ENCODE measurements at regions not wholly inside any gene's neighbourhood (a gene's known extent, or its start where the extent isn't known, plus 50 kb on each side); places are given as distances from the start of the nearest gene placed in this dataset.
A peak's percentile ranks its signal among the peaks of the same experiment; 100 is the strongest.

- TF ChIP-seq HNF4A (conservative IDR thresholded peaks at IDR 0.05) (no peak), RAD21 (IDR thresholded peaks at IDR 0.05) (peak in 1 of 2 donors; percentile 31), JUND (IDR thresholded peaks at IDR 0.05) (no peak), CTCF (IDR thresholded peaks at IDR 0.05; ENCODE audit: low read depth, low read length, missing input control) (peak; percentile 43), TAF1 (conservative IDR thresholded peaks at IDR 0.05) (no peak), REST (IDR thresholded peaks at IDR 0.05) (no peak), EGR1 (IDR thresholded peaks at IDR 0.05; ENCODE audit: low read depth in 2 of 2) (no peak), ZBTB33 (IDR thresholded peaks at IDR 0.05) (no peak), YY1 (IDR thresholded peaks at IDR 0.05) (no peak), HNF4G (IDR thresholded peaks at IDR 0.05) (no peak), NR2F2 (IDR thresholded peaks at IDR 0.05) (no peak), MAX (IDR thresholded peaks at IDR 0.05) (no peak)
These were observed 149.7 kb upstream of the ZNF536 start for GRCh38 chr19:30222428-30222873.

Data from liver (tissue), 3 donors.